ENCODE measurements at regions not wholly inside any gene's neighbourhood (a gene's known extent, or its start where the extent isn't known, plus 50 kb on each side); places are given as distances from the start of the nearest gene placed in this dataset.
"Not testable (repeated sequence)": the region's sequence is repeated elsewhere in the genome, so short reads cannot be mapped to it uniquely, and the experiment has no call there.

- TF ChIP-seq CTCF (IDR thresholded peaks at IDR 0.05); ZFX (IDR thresholded peaks at IDR 0.05; ENCODE audit: borderline replicate concordance): not testable (repeated sequence)
Observed at GRCh38 chr14:97068293-97068692, 271.1 kb downstream of the VRK1 start.
